ENCODE measurements at regions not wholly inside any gene's neighbourhood (a gene's known extent, or its start where the extent isn't known, plus 50 kb on each side); places are given as distances from the start of the nearest gene placed in this dataset.

GRCh38 chr5:143887903-143888665, 76.1 kb downstream of the HMHB1 start:
- no peak for TF ChIP-seq CTCF (IDR thresholded peaks at IDR 0.05; ENCODE audit: low read depth, low read length)
- no peak for DNase-seq
- H3K9me3 ChIP-seq: no peaks in the 10 kb centered on the region
- no peaks in the 10 kb centered on the region for H3K27me3 ChIP-seq
- H3K36me3 ChIP-seq: no peaks in the 10 kb centered on the region
- no peak overlapping the region for H3K4me3 ChIP-seq (ENCODE audit: low read depth, low read length)
- peaks cover 22% of the 10 kb centered on the region for H3K4me1 ChIP-seq

DNA sequence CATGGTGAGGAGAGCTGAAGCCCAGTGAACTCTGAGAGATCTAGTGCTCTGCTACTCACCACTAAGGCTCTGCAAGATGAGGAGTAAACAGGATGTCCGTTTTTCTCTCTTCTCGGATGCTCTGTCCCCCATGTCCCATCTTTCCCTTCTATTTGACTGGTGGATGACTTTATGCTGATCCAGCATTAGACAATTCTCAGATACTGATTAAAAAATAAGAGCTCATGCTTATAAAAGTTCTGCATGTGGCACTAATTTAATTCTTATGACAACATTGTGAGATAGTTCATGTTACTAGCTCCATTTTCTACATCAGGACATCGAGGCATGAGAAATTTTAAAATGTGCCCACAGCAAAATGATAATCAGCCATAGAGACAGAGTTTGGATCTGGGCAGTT, 77.0 kb downstream of the HMHB1 start:
- TF ChIP-seq CTCF (IDR thresholded peaks at IDR 0.05; ENCODE audit: low read depth, low read length): no peak
- Histone ChIP-seq H3K9me3 (no peaks in the 10 kb centered on the region), H3K27me3 (no peaks in the 10 kb centered on the region), H3K4me1 (peaks cover 22% of the 10 kb centered on the region), H3K36me3 (no peaks in the 10 kb centered on the region), H3K4me3 (ENCODE audit: low read depth, low read length) (no peak overlapping the region)
- no peak for DNase-seq

- no peak for TF ChIP-seq CTCF (IDR thresholded peaks at IDR 0.05; ENCODE audit: low read depth, low read length)
- H3K4me1 ChIP-seq: peaks cover 22% of the 10 kb centered on the region
- H3K9me3 ChIP-seq: no peaks in the 10 kb centered on the region
- no peak for DNase-seq
- no peaks in the 10 kb centered on the region for H3K27me3 ChIP-seq
- H3K4me3 ChIP-seq (ENCODE audit: low read depth, low read length): no peak overlapping the region
- H3K36me3 ChIP-seq: no peaks in the 10 kb centered on the region
Observed at GRCh38 chr5:143889986-143890385, 78.0 kb downstream of the HMHB1 start.

DNA sequence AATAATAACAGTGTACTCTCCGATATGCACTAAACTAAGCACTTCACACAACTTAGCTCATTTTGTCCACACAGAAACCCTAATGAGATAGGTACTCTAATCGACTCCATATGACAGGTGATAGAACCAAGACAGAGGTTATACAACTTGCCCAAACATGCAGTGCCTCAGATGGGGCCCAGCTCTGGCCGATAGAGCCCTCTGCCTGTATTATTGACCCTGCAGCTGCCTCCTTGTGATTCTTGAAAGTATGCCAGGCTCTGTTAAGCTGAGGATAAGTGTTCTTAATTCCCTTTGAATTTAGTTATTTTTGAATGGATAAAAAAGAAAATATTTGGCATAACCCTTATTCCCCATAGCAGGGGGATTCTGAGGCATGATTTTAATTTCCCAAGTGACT, 78.5 kb downstream of the HMHB1 start:
- no peak for TF ChIP-seq CTCF (IDR thresholded peaks at IDR 0.05; ENCODE audit: low read depth, low read length)
- no peak overlapping the region for H3K4me3 ChIP-seq (ENCODE audit: low read depth, low read length)
- no peaks in the 10 kb centered on the region for H3K27me3 ChIP-seq
- no peaks in the 10 kb centered on the region for H3K36me3 ChIP-seq
- no peak for DNase-seq
- no peaks in the 10 kb centered on the region for H3K9me3 ChIP-seq
- peaks cover 22% of the 10 kb centered on the region for H3K4me1 ChIP-seq

DNA sequence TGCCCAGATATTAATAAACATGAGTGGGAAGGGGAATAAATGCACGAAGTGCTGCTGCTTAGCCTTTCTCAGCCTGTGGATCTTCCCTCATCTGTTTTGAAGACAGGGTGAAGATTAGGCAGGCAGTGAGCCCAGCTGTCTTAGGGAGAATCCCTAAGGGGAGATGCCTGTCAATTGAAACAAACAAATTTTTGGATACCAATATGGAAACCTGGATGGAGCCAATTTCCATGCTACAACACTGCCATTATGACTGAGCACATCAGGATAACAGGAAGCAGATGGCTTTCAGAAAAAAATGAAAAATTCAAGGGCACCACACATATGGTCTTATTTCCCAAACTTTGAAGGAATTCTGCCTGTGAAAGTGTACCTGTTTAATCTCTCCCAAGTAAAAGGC, 80.3 kb downstream of the HMHB1 start:
- Histone ChIP-seq H3K4me1 (peaks cover 12% of the 10 kb centered on the region), H3K4me3 (ENCODE audit: low read depth, low read length) (no peak overlapping the region), H3K36me3 (no peaks in the 10 kb centered on the region), H3K27me3 (no peaks in the 10 kb centered on the region), H3K9me3 (no peaks in the 10 kb centered on the region)
- no peak for DNase-seq
- no peak for TF ChIP-seq CTCF (IDR thresholded peaks at IDR 0.05; ENCODE audit: low read depth, low read length)

DNA sequence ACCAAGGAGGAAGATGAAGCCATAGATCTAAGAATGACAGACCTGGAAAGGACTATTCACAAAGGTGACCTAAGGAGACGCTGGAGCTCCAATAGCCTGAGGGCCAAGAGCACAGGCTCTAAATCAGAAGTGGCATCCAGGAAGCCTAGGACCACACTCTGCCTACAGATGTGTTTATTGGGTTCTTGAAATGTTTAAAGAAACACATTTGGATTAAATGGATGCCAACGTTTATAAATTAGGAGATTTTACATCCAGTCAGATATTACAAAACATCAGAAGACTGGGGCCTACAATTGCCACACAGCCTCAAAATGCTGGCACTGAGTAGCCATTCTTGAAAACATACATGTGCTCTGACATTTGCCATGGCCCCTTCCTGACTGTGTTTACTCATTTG, 80.9 kb downstream of the HMHB1 start:
- no peaks in the 10 kb centered on the region for H3K27me3 ChIP-seq
- H3K9me3 ChIP-seq: no peaks in the 10 kb centered on the region
- no peaks in the 10 kb centered on the region for H3K36me3 ChIP-seq
- no peak overlapping the region for H3K4me3 ChIP-seq (ENCODE audit: low read depth, low read length)
- TF ChIP-seq CTCF (IDR thresholded peaks at IDR 0.05; ENCODE audit: low read depth, low read length): no peak
- no peak for DNase-seq
- H3K4me1 ChIP-seq: peaks cover 18% of the 10 kb centered on the region

Measured in BE2C (cell line).